GM19099 (cell line): ENCODE measurements at regions not wholly inside any gene's neighbourhood (a gene's known extent, or its start where the extent isn't known, plus 50 kb on each side); places are given as distances from the start of the nearest gene placed in this dataset.

ENCODE experiments used
- POLR2A ChIP-seq: IDR thresholded peaks from 3 replicates; pipeline ENCODE4 v1.6.1; 2011; ENCODE audit warnings: low read depth; ENCODE audit not compliant: insufficient read length; ENCODE audit errors: extremely low read depth

- TF ChIP-seq POLR2A: no peak
Measured at GRCh38 chr16:17628983-17629382, 158.2 kb upstream of the XYLT1 start.

GRCh38 chr16:17622366-17622765 is 151.6 kb upstream of the XYLT1 start:
- TF ChIP-seq POLR2A: no peak

- TF ChIP-seq POLR2A: no peak
Measured at GRCh38 chr16:17619261-17619660, 148.5 kb upstream of the XYLT1 start.

- TF ChIP-seq POLR2A: no peak
Measured at GRCh38 chr16:17617021-17617552, 146.3 kb upstream of the XYLT1 start.

GRCh38 chr16:17612336-17612735 is 141.6 kb upstream of the XYLT1 start:
- no peak for TF ChIP-seq POLR2A

GRCh38 chr16:17607609-17608008 is 136.8 kb upstream of the XYLT1 start:
- TF ChIP-seq POLR2A: no peak

- no peak for TF ChIP-seq POLR2A
Measured at GRCh38 chr16:17607075-17607509, 136.3 kb upstream of the XYLT1 start.

- no peak for TF ChIP-seq POLR2A
Measured at GRCh38 chr16:17606460-17606859, 135.7 kb upstream of the XYLT1 start.

GRCh38 chr16:17605784-17606183 is 135.0 kb upstream of the XYLT1 start:
- no peak for TF ChIP-seq POLR2A

- TF ChIP-seq POLR2A: no peak
Measured at GRCh38 chr16:17603626-17604025, 132.9 kb upstream of the XYLT1 start.

- no peak for TF ChIP-seq POLR2A
Measured at GRCh38 chr16:17602678-17603077, 131.9 kb upstream of the XYLT1 start.

- TF ChIP-seq POLR2A: no peak
Measured at GRCh38 chr16:17598968-17599367, 128.2 kb upstream of the XYLT1 start.

GRCh38 chr16:17591655-17592405 is 121.1 kb upstream of the XYLT1 start:
- TF ChIP-seq POLR2A: no peak

- TF ChIP-seq POLR2A: no peak
Measured at GRCh38 chr16:17590711-17591654, 120.2 kb upstream of the XYLT1 start.

- no peak for TF ChIP-seq POLR2A
Measured at GRCh38 chr16:17589898-17590297, 119.1 kb upstream of the XYLT1 start.
